CD4-positive, alpha-beta T cell treated with Interleukin-1 beta for 1 hour (primary cell): ENCODE measurements at regions not wholly inside any gene's neighbourhood (a gene's known extent, or its start where the extent isn't known, plus 50 kb on each side); places are given as distances from the start of the nearest gene placed in this dataset.
"Not testable (repeated sequence)": the region's sequence is repeated elsewhere in the genome, so short reads cannot be mapped to it uniquely, and the experiment has no call there.

ENCODE experiments used
- DNase-seq, 2 donors: peaks; one replicate each; pipeline ENCODE4 v3.0.0-alpha.2; 2020 to 2022

- DNase-seq, result no peak
Observed at GRCh38 chr5:164145458-164145857, 640.0 kb downstream of the MAT2B start.

- no peak for DNase-seq
Observed at GRCh38 chr5:164146223-164146622, 640.8 kb downstream of the MAT2B start.

GRCh38 chr5:164148292-164148691 is 642.9 kb downstream of the MAT2B start:
- DNase-seq, result no peak

GRCh38 chr5:164152539-164152938 is 647.1 kb downstream of the MAT2B start:
- DNase-seq, result not testable (repeated sequence)

GRCh38 chr5:164153469-164154172 is 648.2 kb downstream of the MAT2B start:
- no peak for DNase-seq

GRCh38 chr5:164170814-164171213 is 665.4 kb downstream of the MAT2B start:
- no peak for DNase-seq

GRCh38 chr5:164175083-164175482 is 669.7 kb downstream of the MAT2B start:
- DNase-seq, result no peak

- DNase-seq, result no peak
Observed at GRCh38 chr5:164179406-164179805, 674.0 kb downstream of the MAT2B start.

- no peak for DNase-seq
Observed at GRCh38 chr5:164181604-164182003, 676.2 kb downstream of the MAT2B start.

- DNase-seq, result no peak
Observed at GRCh38 chr5:164184158-164184557, 678.7 kb downstream of the MAT2B start.

- DNase-seq, result no peak
Observed at GRCh38 chr5:164185000-164185399, 679.6 kb downstream of the MAT2B start.

GRCh38 chr5:164186550-164186949 is 681.1 kb downstream of the MAT2B start:
- DNase-seq, result no peak

GRCh38 chr5:164187785-164188184 is 682.4 kb downstream of the MAT2B start:
- DNase-seq, result no peak

GRCh38 chr5:164188733-164189148 is 683.3 kb downstream of the MAT2B start:
- DNase-seq, result no peak

GRCh38 chr5:164191240-164191639 is 685.8 kb downstream of the MAT2B start:
- no peak for DNase-seq

GRCh38 chr5:164202338-164202737 is 696.9 kb downstream of the MAT2B start:
- no peak for DNase-seq

GRCh38 chr5:164203581-164204225 is 698.3 kb downstream of the MAT2B start:
- DNase-seq, result no peak

- DNase-seq, result no peak
Observed at GRCh38 chr5:164204338-164204946, 699.0 kb downstream of the MAT2B start.

- DNase-seq, result no peak
Observed at GRCh38 chr5:164206196-164206595, 700.8 kb downstream of the MAT2B start.

- DNase-seq, result no peak
Observed at GRCh38 chr5:164207646-164208045, 702.2 kb downstream of the MAT2B start.

- no peak for DNase-seq
Observed at GRCh38 chr5:164210491-164210890, 705.1 kb downstream of the MAT2B start.

GRCh38 chr5:164214698-164215097 is 709.3 kb downstream of the MAT2B start:
- no peak for DNase-seq

GRCh38 chr5:164217464-164217863 is 712.0 kb downstream of the MAT2B start:
- DNase-seq, result no peak

GRCh38 chr5:164220522-164220921 is 715.1 kb downstream of the MAT2B start:
- no peak for DNase-seq
